GM12872 (cell line): ENCODE measurements at regions not wholly inside any gene's neighbourhood (a gene's known extent, or its start where the extent isn't known, plus 50 kb on each side); places are given as distances from the start of the nearest gene placed in this dataset.

Source experiments
- TF ChIP-seq, protein P1 (sequence below): IDR thresholded peaks from 3 replicates; pipeline ENCODE4 v1.5.1; 2011; ENCODE audit warnings: low read depth, mild to moderate bottlenecking, low read length, moderate library complexity; ENCODE audit not compliant: insufficient read depth

DNA sequence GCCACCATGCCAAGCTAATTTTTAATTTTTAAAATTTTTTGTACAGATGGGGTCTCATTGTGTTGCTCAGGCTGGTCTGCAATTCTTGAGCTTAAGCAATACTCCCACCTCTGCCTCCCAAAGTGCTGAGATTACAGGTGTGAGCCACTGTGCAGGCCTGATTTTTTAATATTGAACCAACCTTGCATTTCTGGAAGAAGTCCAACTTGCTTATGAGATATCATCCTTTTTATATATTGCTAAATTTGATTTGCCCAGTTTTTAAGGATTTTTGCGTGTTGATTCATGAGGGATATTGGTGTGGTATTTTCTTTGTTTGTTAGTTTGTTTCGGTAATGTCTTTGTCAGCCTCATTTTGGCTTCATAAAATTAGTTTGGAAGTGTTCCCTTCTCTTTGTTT is 196.4 kb downstream of the SEC14L1 start:
- TF ChIP-seq, protein P1, sequence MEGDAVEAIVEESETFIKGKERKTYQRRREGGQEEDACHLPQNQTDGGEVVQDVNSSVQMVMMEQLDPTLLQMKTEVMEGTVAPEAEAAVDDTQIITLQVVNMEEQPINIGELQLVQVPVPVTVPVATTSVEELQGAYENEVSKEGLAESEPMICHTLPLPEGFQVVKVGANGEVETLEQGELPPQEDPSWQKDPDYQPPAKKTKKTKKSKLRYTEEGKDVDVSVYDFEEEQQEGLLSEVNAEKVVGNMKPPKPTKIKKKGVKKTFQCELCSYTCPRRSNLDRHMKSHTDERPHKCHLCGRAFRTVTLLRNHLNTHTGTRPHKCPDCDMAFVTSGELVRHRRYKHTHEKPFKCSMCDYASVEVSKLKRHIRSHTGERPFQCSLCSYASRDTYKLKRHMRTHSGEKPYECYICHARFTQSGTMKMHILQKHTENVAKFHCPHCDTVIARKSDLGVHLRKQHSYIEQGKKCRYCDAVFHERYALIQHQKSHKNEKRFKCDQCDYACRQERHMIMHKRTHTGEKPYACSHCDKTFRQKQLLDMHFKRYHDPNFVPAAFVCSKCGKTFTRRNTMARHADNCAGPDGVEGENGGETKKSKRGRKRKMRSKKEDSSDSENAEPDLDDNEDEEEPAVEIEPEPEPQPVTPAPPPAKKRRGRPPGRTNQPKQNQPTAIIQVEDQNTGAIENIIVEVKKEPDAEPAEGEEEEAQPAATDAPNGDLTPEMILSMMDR = no peak

DNA sequence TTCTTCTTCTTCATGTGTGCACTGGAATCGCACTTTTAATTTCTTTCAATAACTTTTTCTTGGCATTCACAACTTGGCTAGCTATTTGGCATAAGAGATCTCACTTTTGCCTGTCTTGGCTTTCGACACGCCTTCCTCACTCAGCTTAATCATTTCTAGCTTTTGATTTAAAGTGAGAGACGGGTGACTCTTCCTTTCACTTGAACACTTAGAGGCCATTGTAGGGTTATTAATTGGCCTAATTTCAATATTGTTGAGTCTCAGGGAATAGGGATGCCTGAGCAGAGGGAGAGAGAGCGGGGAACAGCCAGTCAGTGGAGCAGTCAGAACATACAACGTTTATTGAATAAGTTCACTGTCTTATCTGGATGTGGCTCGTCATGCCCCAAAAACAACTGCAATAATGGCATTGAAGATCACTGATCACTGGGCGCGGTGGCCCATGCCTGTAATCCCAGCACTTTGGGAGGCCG is 200.3 kb downstream of the SEC14L1 start:
- TF ChIP-seq, protein P1 = no peak

DNA sequence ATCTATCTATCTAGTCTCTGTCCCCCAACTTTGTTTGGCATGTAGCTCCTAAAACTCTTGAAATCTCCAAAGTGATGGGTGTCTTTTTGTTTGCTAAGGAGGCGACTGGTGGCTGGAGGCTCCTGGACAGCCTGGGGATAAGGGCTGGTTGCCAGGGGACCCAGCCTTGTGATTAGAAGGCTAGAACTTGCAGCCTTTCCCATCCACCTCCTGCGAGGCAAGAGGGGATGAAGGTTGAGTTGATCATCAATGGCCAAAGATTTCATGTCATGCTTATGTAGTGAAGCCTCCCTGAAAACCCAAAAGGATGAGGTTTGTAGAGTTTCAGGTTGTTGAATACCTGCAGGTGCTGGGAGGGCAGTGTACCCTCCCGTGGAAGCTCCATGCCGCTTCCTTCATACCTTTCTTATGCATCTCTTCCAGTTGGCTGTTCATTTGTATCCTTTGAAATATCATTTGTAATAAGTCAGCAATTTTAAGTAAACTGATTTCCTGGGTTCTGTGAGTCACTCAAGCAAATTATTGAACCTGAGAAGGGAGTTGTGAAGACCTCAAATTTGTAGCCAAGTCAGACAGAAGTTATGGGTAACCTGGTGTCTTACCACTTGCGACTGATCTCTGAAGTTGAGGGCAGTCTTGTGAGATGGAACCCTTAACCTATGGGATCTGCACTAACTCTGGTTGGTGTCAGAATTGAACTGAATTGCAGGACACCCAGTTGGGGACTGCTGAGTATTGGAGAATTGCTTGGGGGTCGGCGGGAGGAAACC is 202.4 kb downstream of the SEC14L1 start:
- TF ChIP-seq, protein P1 = no peak

DNA sequence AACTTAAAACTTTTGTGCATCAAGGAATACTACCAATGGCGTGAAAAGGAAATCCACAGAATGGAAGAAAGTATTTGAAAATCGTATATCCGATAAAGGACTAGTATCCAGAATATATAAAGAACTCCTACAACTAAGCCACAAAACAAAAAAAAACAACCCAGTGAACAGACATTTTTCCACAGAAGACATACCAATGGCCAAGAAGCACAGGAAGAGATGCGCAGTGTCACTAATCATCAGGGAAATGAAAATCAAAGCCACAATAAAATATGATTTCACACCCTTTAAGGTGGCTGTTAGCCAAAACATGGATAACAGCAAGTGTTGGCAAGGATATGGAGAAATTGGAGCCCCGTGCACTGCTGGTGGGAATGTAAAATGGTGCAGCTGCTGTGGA is 203.3 kb downstream of the SEC14L1 start:
- TF ChIP-seq, protein P1 = no peak

DNA sequence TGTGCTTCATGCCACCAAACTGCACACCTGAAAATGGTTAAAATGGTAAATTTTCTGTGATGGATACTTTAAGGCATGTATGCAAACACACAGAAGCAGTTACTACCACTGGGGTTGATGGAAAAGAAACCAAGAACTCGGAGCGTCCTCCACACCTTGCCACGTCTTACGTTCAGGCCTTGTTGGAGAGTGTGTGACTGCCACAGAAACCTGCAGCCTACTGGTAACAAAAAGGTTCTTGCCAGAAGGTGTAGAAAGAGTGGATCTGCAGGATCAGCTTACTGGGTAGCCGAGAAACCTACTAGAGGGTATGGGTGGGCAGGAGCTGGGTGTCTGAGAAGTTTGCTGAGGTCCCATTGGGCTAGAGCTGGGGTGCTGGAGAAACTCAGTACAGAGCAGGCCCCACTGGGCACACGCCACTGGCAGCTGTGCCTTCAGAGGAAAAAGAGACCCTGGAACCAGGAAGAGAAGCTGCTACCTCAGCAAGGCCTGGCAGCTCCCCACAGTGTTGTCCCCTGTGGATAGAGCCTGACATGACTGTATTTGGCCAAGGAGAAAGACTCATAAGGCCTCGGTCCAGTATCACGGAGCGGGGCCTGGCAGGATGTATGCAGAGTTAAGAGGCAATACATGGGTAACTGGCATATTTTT is 204.6 kb downstream of the SEC14L1 start:
- TF ChIP-seq, protein P1 = no peak

DNA sequence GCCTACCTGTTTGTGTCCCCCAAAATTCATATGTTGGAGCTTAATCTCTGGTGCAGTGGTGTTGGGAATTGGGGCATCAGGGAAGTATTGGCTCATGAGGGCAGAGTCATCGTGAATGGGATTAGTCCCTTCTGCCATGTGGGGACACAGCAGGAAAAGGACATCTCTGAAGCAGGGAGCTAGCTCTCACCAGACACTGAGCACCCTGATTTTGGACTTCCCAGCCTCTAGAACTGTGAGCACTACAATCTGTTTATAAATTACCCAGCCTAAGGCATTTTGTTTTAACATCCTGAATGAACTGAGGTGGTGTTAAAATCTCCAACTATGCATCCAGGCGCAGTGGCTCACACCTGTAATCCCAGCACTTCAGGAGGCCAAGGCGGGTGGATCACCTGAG is 206.0 kb downstream of the SEC14L1 start:
- TF ChIP-seq, protein P1 = no peak

DNA sequence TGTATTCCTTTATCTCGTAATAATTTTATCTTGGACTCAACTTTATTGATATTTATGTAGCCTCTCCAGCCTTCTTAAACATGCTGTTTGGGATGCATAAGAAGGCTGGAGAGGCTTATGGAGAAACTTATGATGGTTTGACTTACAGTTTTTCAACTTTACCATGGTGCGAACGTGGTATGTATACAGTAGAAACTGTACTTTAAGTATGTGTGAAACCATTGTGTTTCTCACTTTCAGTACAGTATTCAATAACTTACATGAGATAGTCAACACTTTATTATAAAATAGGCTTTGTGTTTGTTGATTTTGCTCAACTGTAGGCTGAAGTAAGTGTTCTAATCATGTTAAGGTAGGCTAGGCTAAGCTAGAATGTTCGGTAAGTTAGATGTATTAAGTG is 206.8 kb downstream of the SEC14L1 start:
- TF ChIP-seq, protein P1 = no peak
